HUES64 (cell line): ENCODE measurements at regions not wholly inside any gene's neighbourhood (a gene's known extent, or its start where the extent isn't known, plus 50 kb on each side); places are given as distances from the start of the nearest gene placed in this dataset.

Experiments used
- H3K27ac ChIP-seq: 2 replicates; pipeline ENCODE4 v1.7.0; 2013; ENCODE audit warnings: low read depth, low read length, inconsistent platforms
- H3K27me3 ChIP-seq: 2 replicates; pipeline ENCODE4 v1.6.1; 2013; ENCODE audit warnings: mild to moderate bottlenecking, low read length; ENCODE audit not compliant: insufficient read depth
- H3K36me3 ChIP-seq: 2 replicates; pipeline ENCODE4 v1.6.1; 2013; ENCODE audit warnings: mild to moderate bottlenecking, low read length; ENCODE audit not compliant: insufficient read depth
- H3K4me1 ChIP-seq: 2 replicates; pipeline ENCODE4 v1.6.1; 2013; ENCODE audit warnings: mild to moderate bottlenecking, low read length, moderate library complexity; ENCODE audit not compliant: insufficient read depth
- H3K4me3 ChIP-seq: 2 replicates; pipeline ENCODE4 v1.5.1; 2013; ENCODE audit warnings: mild to moderate bottlenecking, low read length, moderate library complexity
- H3K9ac ChIP-seq: 2 replicates; pipeline ENCODE4 v1.6.1; 2013; ENCODE audit warnings: mild to moderate bottlenecking, low read depth, low read length
- H3K9me3 ChIP-seq: 2 replicates; pipeline ENCODE4 v1.6.1; 2013; ENCODE audit warnings: low read depth, low read length; ENCODE audit not compliant: insufficient read depth
- WGBS: fragments of 150-250, 120-280 bp; methylation state at CpG from one replicate; pipeline ENCODE4 v1.1.7; 2013; ENCODE audit warnings: missing lambda C conversion rate; 5-methylcytosine and 5-hydroxymethylcytosine counted together

DNA sequence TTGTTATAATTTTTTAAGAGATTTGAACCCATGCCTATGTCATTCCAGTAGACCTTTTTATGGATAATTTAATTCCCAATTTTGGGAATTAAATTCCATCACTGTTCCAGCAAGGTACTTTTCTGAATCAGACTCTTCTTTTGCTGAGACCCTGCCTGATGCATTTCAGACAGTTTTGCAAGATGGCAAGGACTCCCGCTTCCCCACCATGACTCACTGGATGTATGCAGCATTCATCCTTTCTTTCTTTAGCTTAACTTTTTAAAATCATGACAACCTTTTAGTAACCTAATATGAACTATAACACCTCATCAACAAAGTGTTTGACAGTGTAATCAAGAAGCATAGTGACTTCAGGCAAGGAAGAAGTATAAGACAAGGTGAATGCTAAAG lies 178.1 kb upstream of the LEF1 start:
- H3K27ac ChIP-seq, result no peak overlapping the region; the same call in 1 of the 2 replicates
- H3K27me3 ChIP-seq, result no peaks in the 10 kb centered on the region
- H3K9me3 ChIP-seq, result no peaks in the 10 kb centered on the region
- H3K4me3 ChIP-seq, result no peak overlapping the region
- WGBS, result 95% methylated on average over 1 of the region's 1 CpG
- H3K4me1 ChIP-seq, result peaks cover 6% of the 10 kb centered on the region; the same call in 1 of the 2 replicates
- no peaks in the 10 kb centered on the region for H3K36me3 ChIP-seq
- H3K9ac ChIP-seq, result no peak overlapping the region

DNA sequence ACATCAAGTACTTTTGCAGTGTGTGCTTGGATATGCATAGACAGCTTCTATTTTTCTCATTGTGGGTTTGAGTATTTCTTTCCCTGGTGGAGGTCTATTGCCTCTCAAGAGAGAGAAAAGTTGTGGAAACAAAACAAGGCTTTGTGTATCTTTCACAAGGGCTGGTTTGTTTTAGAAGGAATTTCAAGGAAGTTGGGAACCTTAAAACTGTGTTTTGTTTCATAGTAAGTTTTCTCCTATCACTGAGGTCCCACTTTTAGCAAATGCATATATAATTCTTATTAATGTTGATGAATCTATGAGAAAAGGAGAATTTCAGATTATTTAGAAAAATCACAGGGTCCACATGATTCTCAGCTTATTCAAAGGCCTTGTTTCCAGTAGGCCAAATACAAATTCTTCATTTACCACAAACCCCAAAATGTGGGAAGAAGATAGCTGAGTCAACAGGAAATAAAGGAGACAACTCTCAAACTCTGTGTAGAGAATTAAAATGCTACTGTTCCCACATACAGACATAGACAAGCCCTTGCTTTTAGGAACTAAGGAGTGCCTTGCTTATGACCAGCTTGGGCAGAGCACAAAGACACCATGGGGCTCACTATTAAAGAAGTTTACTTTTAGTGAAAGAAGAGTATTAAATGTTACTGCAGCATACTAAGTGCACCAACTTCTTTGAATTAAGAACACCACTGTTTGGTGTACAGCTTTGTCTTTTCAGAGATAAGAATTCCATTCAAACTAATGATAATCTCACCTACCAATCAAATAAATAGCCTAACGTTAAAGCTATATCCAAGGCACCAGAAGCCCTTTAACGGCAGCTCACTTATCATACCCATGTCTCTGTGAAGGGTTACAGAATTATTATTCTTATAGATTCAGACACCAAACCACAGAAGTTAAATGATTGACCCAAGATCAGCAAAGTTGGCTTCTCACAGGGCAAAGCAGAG lies 177.4 kb upstream of the LEF1 start:
- Histone ChIP-seq H3K27ac (no peak overlapping the region; the same call in 1 of the 2 replicates), H3K9me3 (no peaks in the 10 kb centered on the region), H3K27me3 (no peaks in the 10 kb centered on the region), H3K4me3 (no peak overlapping the region), H3K4me1 (peaks cover 6% of the 10 kb centered on the region; the same call in 1 of the 2 replicates), H3K36me3 (no peaks in the 10 kb centered on the region), H3K9ac (no peak overlapping the region)
- WGBS, result 86% methylated on average over 2 of the region's 2 CpGs

DNA sequence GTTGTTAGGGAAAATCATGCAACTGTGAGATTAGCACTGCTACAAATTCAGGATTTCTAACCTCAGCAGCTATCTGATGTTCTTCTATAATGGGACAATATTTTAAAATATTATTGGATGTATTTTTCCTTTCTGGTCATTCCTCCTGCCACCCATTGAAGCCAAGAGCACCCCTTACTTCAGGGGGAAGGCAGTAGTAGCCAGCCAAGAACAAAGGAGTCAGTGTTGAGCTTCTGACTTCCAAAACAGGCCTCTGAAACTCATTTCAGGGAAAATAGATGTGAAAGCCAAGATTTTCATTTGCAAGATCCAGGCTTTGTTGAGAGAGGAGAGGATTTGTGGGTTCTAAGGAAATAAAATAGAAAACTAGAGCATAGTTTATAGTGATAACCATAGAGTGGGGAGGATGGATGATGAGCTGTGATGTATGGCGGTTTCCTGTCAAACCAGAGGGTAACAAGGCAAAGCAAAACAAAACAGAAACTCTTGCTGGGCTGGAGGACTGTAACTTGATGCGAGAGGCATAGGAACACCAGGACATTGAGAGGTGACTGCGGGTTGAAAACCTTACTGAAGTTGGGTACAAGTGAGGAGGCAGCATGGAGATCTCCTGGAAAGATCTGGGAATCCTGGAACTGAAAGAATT lies 173.7 kb upstream of the LEF1 start:
- 89% methylated on average over 3 of the region's 3 CpGs for WGBS
- Histone ChIP-seq H3K9ac (no peak overlapping the region), H3K4me1 (peaks cover 6% of the 10 kb centered on the region; the same call in 1 of the 2 replicates), H3K36me3 (no peaks in the 10 kb centered on the region), H3K4me3 (no peak overlapping the region), H3K27ac (no peak overlapping the region), H3K27me3 (no peaks in the 10 kb centered on the region), H3K9me3 (no peaks in the 10 kb centered on the region)

DNA sequence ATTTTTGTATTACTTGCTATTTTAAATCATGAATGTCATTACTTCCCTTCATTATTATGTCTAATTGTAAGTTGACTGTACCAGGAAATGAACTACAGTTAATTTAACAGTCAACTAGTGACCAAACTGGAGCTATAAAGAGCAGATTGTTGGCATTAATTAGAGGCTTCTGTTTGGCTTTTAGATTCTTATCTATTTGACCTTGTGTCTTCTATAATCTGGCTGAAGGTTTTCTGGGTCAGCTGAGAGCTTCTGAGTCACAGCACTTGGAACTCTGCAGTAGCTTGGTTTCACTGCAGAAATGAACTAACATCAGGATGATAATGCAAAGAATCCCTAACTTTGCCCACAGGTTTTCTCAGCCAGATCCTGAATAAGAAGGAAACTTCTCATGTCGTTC lies 169.2 kb upstream of the LEF1 start:
- Histone ChIP-seq H3K27ac (no peak overlapping the region), H3K4me1 (peaks cover 10% of the 10 kb centered on the region), H3K27me3 (no peaks in the 10 kb centered on the region), H3K9ac (no peak overlapping the region), H3K36me3 (no peaks in the 10 kb centered on the region), H3K4me3 (no peak overlapping the region), H3K9me3 (no peaks in the 10 kb centered on the region)
- WGBS, result 80% methylated on average over 1 of the region's 1 CpG

DNA sequence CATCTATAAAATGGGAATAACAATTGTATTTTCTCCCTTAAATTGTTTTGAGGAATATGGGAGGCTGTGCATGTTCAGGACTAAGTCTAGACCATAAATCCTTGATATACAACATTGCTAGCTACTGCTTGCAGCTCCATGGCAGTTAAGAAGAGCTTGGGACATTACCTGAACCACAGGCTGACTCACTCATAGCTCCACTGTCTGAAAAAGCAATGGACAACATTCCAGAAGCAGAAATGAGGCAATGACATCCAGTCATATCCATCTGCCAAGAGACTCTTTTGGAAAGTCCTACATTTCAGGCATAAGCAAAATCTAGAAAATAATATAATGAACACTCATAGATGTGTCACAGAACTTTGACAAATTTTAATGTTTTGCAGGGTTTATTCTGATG lies 167.3 kb upstream of the LEF1 start:
- Histone ChIP-seq H3K9me3 (no peaks in the 10 kb centered on the region), H3K27me3 (no peaks in the 10 kb centered on the region), H3K4me3 (no peak overlapping the region), H3K36me3 (no peaks in the 10 kb centered on the region), H3K4me1 (peaks cover 10% of the 10 kb centered on the region), H3K9ac (no peak overlapping the region), H3K27ac (no peak overlapping the region)

DNA sequence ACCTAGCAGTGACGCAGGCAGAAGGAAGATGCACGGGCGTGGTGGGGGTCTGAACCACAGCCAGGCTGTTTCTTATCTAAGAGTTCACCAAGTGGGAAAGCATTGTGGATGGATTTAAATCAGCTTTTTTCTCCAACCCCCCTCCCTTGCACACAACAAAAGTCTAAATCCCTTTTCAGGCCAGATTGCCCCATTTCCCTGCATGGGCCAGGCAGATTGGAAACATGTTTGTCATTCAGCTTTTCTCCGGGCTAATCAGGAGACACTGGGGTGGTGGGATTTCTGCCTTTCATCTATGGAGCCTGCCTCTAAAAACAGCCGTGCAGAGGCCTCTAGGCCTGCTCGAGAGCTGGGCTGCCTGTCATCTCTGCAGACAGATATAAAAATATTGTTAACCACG lies 166.3 kb upstream of the LEF1 start:
- no peak overlapping the region for H3K4me3 ChIP-seq
- no peaks in the 10 kb centered on the region for H3K9me3 ChIP-seq
- no peaks in the 10 kb centered on the region for H3K27me3 ChIP-seq
- WGBS, result 84% methylated on average over 7 of the region's 7 CpGs
- no peak overlapping the region for H3K27ac ChIP-seq
- no peaks in the 10 kb centered on the region for H3K36me3 ChIP-seq
- H3K9ac ChIP-seq, result no peak overlapping the region
- H3K4me1 ChIP-seq, result peaks cover 10% of the 10 kb centered on the region

DNA sequence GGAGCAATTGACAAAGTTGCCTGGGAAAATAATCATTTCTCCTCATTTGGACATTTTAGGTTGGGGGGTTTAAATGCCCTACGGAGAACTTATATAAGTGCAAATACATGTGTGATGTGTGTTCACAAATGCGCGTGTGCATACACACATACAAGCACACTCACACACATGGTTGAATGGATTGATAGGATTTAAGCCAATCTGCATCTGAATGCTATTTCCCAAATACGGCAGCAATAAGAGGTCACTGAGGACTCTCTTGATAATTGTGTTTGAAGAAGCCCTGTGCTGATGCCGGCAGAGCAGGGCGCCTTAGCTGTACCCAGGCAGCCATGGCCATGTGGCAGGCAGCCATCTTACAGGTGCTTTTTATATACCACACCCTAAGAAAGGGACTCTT lies 165.3 kb upstream of the LEF1 start:
- WGBS, result 85% methylated on average over 3 of the region's 6 CpGs

DNA sequence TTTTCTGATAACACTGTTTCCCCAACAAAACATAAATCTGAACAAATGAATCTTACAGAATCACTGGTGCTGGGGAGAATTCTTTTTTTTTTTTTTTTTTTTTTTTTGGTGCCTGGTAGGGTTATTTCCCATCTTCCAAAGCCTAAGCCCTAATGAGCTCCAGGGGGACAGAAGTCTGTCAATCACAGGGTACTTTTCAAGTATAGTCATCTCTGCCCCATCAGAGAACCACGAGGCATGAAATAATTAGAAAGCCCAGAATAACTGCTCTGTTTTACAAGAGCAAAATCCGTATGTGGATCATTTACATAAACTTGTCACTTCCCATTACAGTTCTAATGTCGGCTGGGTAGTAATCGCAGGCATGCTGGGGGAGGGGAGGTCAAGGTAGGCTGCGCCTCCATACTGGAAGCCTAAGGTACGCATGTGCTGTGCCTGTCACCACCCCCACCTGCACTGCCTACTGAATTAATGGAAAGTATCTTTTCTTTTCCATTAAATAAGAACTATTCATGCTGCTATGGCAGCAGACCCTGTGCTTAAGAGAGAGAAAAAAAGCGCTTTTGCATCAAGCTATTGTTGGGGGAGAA lies 164.7 kb upstream of the LEF1 start:
- no peak overlapping the region for H3K4me3 ChIP-seq
- 68% methylated on average over 6 of the region's 7 CpGs for WGBS
- H3K4me1 ChIP-seq, result peaks cover 10% of the 10 kb centered on the region
- H3K27ac ChIP-seq, result no peak overlapping the region
- no peaks in the 10 kb centered on the region for H3K9me3 ChIP-seq
- H3K27me3 ChIP-seq, result no peaks in the 10 kb centered on the region
- no peaks in the 10 kb centered on the region for H3K36me3 ChIP-seq
- H3K9ac ChIP-seq, result no peak overlapping the region

More for the DNA sequence above, 165.3 kb upstream of the LEF1 start:
- Histone ChIP-seq H3K4me3 (no peak overlapping the region), H3K27ac (no peak overlapping the region), H3K27me3 (no peaks in the 10 kb centered on the region), H3K4me1 (peaks cover 10% of the 10 kb centered on the region), H3K36me3 (no peaks in the 10 kb centered on the region), H3K9me3 (no peaks in the 10 kb centered on the region), H3K9ac (no peak overlapping the region)

DNA sequence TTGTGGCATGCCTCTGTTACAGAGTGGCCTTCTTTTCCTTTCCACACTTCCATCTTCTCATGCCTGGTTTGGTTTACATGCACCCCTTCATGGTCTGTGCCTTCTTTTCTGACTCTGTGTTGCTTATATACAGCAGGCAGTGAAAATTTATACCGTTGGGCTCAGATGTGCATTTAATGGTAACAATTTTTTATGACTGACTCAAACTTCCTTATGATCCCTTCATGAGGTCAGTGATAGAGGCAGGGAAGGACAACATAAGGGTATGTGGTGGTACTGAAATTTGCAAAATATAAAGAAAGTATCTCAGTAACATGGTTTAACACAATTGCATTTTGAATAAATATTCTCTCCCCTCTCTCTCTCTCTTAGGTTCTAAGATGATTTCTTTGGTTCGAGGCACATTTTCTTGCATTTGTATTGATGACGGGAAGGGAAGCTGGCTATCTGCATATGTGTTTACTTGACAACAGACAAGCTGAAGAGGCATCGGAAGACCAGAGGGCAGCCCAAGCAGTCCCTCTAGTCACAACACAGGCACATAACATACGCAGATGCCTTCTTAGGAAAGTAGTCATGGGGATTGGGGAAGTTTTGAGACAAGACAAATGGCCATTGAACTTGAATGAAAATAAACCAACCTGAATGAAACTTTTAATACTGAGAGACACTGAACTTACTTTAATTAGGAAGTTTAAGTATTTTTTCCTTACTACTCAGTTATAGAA lies 163.3 kb upstream of the LEF1 start:
- Histone ChIP-seq H3K27ac (no peak overlapping the region), H3K27me3 (no peaks in the 10 kb centered on the region), H3K4me1 (peaks cover 10% of the 10 kb centered on the region), H3K4me3 (no peak overlapping the region), H3K9ac (no peak overlapping the region), H3K9me3 (no peaks in the 10 kb centered on the region), H3K36me3 (no peaks in the 10 kb centered on the region)
- 57% methylated on average over 5 of the region's 5 CpGs for WGBS

DNA sequence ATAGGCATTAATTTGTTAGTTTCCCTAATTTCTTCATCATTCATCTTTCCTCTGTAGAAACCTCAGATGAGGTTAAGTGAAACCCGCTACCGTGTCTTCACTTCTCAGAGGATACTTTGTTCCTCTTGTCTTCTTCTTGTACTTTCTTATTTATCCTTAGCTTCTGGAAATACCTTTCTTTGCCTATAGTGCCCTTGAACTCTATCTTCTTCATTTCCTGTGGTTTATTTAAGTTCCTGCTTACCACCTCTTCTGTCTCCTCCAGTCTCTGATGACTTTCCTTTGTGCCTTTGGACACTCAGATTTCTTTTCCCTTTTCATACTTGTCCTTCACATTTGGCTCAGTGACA lies 159.6 kb upstream of the LEF1 start:
- H3K36me3 ChIP-seq, result no peaks in the 10 kb centered on the region
- H3K27me3 ChIP-seq, result no peaks in the 10 kb centered on the region
- no peak overlapping the region for H3K4me3 ChIP-seq
- H3K27ac ChIP-seq, result no peak overlapping the region
- no peak overlapping the region for H3K9ac ChIP-seq
- WGBS, result 97% methylated on average over 2 of the region's 2 CpGs
- peaks cover under 1% of the 10 kb centered on the region; the same call in 1 of the 2 replicates for H3K4me1 ChIP-seq
- no peaks in the 10 kb centered on the region for H3K9me3 ChIP-seq
